ENCODE measurements at regions not wholly inside any gene's neighbourhood (a gene's known extent, or its start where the extent isn't known, plus 50 kb on each side); places are given as distances from the start of the nearest gene placed in this dataset.
"Not testable (repeated sequence)": the region's sequence is repeated elsewhere in the genome, so short reads cannot be mapped to it uniquely, and the experiment has no call there.

- DNase-seq = no peak
Observed at GRCh38 chr12:127594351-127594970, 672.5 kb upstream of the TMEM132C start.

DNA sequence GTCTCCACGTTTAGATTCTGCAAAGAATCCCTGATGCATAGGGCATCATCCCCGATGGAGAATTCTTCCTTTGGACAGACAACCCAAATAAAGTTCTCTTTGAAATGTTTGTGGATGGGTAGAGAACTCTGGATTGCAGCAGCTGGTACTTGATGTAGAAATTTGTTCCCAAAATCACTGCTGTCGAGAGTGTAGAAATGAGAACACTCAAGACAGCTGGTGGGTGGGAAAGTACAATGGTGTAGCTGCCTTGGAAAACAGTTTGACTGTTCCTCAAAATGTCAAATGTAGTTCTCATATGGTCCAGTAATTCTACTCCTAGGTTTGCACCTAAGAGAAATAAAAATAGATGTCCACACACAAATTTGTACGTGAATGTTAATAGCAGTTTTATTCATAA, 671.5 kb upstream of the TMEM132C start:
- no peak for DNase-seq

GRCh38 chr12:127596891-127597290, 670.1 kb upstream of the TMEM132C start:
- DNase-seq = no peak

- no peak for DNase-seq
Observed at GRCh38 chr12:127599436-127599835, 667.5 kb upstream of the TMEM132C start.

- DNase-seq = no peak
Observed at GRCh38 chr12:127600211-127600610, 666.8 kb upstream of the TMEM132C start.

GRCh38 chr12:127606476-127607015, 660.4 kb upstream of the TMEM132C start:
- no peak for DNase-seq

- no peak for DNase-seq
Observed at GRCh38 chr12:127607146-127607725, 659.7 kb upstream of the TMEM132C start.

DNA sequence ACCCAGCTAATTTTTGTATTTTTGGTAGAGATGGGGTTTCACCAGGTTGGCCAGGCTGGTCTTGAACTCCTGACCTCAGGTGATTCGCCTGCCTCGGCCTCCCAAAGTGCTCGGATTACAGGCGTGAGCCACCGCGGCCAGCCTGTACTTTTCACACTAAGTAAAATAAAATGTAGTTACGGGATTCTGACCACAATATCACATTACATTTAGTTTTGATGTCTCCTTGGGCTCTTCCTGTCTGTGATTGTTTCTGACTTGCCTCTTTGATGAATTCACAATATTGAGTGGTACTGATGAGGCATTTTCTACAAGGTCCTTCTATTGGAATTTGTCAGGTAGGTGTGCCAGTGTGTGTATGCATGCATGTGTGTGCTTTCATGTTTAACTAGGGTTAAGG, 658.6 kb upstream of the TMEM132C start:
- DNase-seq = not testable (repeated sequence)

DNA sequence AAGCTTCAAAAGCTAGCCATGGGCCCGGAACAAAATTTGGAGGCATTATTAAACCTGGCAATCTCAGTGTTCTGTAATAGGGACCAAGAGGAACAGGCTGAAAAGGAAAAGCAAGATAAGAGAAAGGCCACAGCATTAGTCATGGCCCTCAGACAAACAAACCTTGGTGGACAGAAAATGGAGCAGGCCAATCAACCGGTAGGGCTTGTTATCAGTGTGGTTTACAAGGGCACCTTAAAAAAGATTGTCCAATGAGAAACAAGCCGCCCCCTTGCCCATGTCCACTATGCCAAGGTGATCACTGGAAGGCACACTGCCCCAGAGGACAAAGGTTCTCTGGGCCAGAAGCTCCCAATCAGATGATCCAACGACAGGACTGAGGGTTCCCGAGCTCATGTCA, 653.9 kb upstream of the TMEM132C start:
- DNase-seq = no peak

- DNase-seq = no peak
Observed at GRCh38 chr12:127619869-127620734, 646.9 kb upstream of the TMEM132C start.

DNA sequence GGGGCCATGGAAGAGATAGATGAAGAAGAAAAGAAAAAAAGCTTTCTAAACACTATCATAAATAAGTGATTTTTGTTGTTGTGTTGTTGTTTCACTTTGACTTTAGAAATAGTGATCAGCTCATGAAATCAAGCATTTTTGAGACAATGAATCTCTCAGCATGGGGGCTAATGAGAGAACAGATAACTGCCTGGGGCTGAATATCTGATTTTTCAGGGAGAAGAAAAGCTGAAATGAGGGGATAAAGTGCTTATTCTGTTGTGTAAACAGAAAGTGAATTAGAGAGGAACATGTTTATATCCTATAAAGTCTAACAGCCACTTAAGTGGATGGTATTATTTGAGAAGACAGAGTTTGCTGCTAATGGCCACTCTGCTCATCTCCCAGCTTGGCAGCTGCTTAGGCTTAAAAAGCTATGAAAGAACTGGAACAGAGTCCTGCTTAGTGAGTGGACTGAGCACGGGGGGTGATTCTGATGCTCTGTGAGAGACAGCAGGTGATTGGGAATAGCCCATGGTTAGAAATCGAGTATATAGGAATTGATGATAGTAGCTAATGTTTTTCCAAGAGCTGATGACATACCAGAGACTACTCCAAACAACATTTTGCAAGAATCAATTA, 646.1 kb upstream of the TMEM132C start:
- no peak for DNase-seq

DNA sequence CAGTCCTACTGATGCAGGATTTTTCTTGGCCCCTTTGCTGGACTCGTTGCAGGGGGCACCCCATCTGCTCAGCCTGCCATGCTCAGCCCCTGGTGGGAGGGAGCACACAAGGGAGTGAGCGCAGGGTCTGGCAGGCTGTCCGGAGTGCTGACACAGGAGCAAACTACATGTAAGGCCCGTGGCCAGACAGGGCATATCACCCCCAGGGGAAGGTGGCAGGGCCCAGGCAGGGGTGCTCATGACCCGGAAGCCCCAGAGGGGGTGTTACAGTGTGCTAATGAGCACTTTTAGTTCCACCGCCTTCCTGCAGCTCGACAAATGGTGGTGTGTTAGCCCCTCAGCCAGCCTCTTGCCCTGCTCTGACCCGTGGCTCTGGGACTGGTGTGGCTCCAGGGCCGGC, 645.6 kb upstream of the TMEM132C start:
- DNase-seq = no peak

GRCh38 chr12:127623362-127623761, 643.6 kb upstream of the TMEM132C start:
- no peak for DNase-seq

DNA sequence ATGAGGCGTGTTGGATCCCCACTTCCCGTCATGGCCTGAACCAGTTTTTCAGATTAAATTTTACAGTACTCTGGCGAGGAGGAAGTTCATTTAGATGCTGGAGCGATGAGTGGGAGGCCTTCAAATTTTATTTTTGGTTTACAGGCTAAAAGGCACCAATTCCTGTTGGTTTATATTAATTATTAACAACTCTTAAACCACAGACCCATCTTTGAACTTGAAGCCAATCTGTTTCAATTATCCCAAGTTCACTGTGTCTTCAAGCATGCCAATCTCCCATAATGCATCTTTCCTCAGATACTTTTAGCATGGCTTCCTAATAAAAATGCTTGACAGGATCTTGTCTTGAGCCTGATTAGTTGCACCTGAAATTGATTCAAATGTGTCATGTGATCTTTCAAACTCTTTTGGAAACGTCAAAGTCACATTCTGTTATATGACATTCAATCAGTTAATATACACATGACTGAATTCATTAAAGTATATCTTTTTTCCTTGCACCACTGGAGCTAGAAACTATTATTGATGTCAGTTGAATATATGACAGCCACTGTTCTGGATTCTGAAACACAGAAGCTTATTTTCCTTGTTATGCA, 641.7 kb upstream of the TMEM132C start:
- DNase-seq = no peak

DNA sequence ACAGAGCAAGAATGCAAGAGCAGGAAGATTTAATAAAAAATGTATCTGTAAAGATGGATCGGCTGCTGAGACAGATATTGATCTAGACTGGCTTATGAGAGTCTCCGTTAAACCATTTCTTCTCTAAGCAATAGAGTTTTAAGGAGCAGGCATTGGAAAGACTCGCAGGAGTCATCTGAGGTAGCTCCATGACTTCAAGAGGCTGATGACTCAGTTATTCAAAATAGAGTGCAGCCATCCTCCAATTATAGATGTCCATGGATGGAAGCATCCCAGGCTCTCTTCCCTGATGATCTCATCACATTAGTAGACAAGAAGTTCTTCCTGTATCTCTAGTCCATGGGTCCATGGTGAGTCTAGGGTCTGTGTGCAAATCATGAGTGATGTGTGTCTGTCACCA, 638.3 kb upstream of the TMEM132C start:
- no peak for DNase-seq

GRCh38 chr12:127629066-127629820, 637.7 kb upstream of the TMEM132C start:
- DNase-seq = no peak

DNA sequence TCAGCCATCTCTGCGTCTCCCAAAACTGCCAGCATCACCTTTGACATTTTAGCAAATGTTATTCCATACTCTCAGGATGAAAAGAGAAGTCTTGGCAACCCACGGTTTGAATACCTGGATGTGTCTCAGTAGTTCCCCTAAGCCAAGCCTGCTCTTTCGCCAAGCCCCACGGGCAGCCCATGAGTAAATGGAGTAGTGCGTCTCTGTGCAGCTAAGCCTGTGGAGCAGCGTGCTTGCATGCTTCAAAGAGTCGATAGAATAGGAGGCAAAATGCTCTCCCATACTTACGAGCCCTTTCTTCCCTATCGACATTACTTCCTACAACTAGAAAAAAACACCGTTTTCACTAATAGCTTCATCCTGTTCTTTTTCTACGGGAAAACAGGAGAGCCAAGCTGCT, 634.5 kb upstream of the TMEM132C start:
- DNase-seq = no peak

DNA sequence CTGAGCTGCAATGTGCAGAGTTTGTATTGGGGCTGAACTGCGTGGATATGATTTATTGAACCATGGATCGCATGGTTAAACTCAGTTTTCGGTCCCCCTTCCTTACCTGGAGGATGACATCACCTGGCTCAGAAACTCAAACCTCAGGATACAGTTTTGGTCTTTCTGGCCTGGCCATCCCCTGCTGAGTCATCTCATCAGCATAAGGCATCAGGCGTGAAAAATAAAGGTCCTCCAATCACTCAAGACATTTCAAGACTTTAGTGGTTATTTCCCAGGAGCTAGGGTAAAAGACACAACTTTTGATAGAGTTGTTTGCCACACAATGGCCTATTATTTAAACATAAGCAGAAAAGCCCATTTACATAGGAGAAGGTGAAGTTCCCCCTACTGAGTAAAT, 631.1 kb upstream of the TMEM132C start:
- no peak for DNase-seq

- DNase-seq = no peak
Observed at GRCh38 chr12:127636882-127637281, 630.1 kb upstream of the TMEM132C start.

GRCh38 chr12:127640181-127640886, 626.6 kb upstream of the TMEM132C start:
- no peak for DNase-seq

DNA sequence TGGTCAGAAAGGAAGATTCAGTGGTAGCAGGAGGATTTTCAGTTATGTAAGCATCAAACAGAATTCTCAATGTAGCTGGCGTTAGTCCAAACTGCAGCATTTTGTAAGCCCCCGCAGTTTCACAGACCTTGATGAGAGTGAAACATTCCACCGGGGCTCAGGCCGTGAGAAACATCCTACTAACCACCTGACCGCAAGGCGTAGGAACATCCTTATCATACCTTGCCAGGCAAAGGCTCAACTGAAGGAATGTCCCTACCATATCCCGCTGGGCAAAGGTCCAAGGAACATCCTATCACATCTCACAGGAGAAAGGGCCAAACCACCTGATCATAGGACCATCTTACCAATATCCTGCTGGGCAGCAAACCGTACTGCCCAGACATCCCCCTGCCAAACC, 624.8 kb upstream of the TMEM132C start:
- no peak for DNase-seq

All from left kidney (tissue), 1 donor.